ENCODE measurements at regions not wholly inside any gene's neighbourhood (a gene's known extent, or its start where the extent isn't known, plus 50 kb on each side); places are given as distances from the start of the nearest gene placed in this dataset.

GRCh38 chr3:177517906-177518305, 320.6 kb upstream of the TBL1XR1 start:
- no peak for DNase-seq

DNA sequence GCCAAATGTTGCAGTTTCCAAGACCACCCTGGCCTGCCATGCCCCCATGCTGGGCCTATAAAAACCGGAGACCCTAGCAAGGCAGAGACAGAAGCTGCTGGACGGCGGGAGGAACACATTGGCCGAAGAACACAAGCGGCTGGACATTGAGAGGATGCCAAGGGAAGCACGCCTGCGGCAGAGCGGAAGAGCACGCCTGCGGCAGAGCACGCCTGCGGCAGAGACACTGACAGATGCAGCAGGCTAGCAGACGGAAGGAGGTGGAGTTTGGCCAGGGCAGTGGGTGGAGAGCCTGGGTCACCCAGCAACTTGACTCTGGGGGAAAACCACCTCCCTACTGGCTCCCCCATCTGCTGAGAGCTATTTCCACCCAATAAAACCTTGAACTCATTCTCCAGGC, 322.3 kb upstream of the TBL1XR1 start:
- DNase-seq, result no peak

DNA sequence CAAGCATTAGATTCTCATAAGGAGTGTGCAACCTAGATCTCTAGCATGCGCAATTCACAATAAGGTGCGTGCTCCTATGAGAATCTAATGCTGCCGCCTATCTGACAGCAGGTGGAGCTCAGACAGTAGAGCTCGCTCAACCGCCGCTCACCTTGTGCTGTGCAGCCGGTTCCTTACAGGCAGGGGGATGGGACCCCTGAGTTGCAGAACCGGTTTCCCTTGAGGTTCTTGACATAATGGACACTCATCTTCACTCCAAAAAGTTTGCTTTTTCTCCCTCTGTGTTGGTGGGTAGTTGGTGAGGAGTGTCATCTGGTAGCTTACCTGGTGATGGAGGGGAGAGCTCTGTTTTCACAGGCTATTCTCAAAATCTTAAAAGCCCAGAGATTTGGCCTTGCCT, 324.0 kb upstream of the TBL1XR1 start:
- no peak for DNase-seq

- no peak for DNase-seq
These were observed 324.8 kb upstream of the TBL1XR1 start for GRCh38 chr3:177522051-177522450.

GRCh38 chr3:177523067-177523675, 325.9 kb upstream of the TBL1XR1 start:
- no peak for DNase-seq

DNA sequence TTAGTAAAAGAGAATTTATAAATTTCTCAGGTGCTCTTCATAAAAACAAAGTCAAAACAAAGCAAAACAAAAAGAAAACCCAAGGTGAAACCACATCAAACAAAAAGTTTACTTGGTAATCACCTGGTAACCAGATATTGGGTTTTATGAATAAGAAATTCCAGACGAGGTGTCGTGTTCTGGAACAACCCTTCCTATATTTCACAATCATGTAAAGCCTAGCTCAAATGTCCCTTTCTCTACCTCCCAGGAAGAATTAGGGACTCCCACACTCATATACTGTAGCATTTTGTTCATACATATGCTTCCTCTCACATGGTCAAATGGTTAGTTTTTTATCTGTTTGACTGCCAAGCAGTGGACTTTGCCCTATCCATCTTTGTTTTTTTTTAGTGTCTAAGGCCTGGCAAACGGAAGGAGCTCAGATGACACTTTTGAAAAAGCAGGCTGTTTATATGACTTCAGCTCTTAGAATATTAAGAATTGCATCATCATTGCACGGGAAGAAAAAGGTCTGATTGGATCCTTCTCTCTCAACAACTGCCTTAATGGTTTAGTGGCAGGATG, 326.7 kb upstream of the TBL1XR1 start:
- no peak for DNase-seq

- DNase-seq, result no peak
These were observed 327.5 kb upstream of the TBL1XR1 start for GRCh38 chr3:177524742-177525141.

DNA sequence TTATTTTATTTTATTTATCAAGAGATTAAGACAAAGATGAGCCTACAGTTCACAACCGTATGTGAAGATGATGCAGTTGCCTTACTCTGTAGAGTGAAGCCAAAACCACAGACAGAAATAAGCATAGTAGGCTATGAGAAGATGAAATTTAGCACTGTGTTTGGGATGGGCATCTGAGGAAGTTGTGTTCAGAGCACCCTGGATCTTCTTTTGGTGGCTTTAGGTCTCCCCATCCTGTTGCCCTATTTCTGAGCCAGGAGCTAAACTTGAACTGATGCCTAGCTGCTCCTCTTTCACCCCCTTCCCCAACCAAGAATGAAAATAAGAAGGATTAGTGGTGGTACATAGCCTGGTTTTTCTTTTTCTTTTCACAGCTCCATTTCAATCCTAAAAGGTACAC, 328.1 kb upstream of the TBL1XR1 start:
- no peak for DNase-seq

- no peak for DNase-seq
These were observed 328.9 kb upstream of the TBL1XR1 start for GRCh38 chr3:177525987-177526712.

GRCh38 chr3:177527182-177527581, 329.9 kb upstream of the TBL1XR1 start:
- no peak for DNase-seq

DNA sequence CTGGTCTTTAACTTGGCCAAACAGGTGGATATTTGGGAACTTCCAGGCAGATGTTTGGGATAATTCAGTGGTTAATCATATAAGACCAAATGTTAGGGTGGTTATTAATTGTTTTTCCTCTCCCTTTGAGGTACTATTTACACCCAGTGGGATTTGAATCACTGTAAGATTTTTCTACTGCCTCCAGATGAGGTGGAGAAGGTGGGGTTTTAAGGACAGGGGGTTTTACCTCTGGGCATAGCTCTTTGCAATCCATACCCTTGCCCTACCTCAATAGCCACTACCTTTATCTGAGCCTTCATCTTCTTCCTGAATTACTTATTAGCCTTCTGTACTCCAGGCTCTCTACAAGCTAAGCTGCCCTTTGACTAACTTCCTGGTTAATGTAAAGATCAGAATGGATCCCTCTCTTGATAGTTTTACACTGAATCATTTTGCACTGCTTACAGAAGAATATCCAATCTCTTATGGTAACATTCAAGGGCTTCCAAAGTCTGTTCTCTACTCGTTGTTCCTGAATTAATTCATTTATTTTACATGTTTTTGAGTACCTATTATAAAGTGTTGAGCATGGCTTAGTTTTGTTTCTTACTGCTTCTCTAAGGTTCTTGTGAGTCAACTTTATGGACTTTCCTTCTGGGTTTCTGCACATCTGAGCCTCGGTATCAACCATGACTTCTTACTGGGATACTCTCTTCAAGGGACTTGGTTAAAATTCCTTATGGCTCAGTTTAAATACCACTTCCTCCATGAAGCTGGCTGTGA, 331.2 kb upstream of the TBL1XR1 start:
- DNase-seq, result no peak

DNA sequence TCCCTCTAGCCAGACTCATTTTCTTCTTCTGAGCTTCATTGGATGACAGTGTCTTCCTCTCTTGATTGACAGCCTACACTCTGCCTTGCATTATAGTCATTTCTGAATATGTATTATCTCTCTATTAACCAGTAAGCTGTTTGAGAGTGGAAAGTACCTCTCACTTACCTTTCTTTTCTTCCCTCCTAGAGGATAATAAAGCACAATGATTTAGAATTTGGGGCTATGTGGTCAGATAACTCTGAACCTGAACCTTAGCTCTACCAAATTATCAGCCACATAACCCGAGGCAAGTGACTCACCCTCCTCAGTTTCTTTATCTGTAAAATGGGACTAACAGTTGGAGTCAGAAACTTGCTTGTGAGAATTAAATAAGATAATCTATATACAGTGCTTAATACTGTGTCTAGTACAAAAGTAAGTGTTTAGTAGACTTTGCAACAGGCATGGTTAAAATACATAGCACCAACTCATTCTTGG, 331.8 kb upstream of the TBL1XR1 start:
- no peak for DNase-seq

- DNase-seq, result no peak
These were observed 332.5 kb upstream of the TBL1XR1 start for GRCh38 chr3:177529716-177530335.

- DNase-seq, result no peak
These were observed 333.6 kb upstream of the TBL1XR1 start for GRCh38 chr3:177530908-177531307.

- DNase-seq, result no peak
These were observed 339.6 kb upstream of the TBL1XR1 start for GRCh38 chr3:177536873-177537272.

GRCh38 chr3:177537612-177538011, 340.3 kb upstream of the TBL1XR1 start:
- no peak for DNase-seq

DNA sequence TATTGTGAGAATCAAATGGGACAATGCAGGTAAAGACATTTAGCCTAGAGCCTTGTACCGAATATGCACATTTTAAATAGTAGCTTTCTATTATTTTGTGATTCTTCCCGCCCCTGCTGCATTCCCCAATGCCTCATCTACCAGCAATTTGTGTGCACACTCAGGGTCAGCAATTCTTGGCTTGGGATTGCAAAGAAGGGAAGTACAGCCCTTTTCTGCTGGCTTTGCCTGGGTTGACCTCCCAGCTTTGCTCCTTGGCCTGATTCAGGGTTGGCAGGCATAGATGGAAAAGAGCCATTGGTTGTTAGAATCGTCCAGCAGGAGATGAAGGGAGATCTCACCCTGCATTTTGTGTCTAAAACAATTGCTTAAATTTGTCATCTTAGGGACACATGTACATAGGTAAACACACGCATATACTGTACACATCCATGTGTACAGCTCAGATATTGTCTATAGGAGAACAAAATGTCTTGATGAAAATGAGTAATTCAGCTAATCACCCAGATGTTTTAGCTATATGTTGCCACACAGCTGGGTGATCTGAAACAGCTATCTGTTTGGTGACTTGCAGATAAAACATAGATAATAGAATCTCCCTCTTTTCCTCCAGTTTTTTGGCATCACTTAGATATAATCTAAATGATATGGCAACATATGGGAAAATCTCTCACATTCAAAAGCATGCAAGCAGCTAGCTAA, 340.9 kb upstream of the TBL1XR1 start:
- DNase-seq, result no peak

GRCh38 chr3:177538750-177539730, 341.8 kb upstream of the TBL1XR1 start:
- no peak for DNase-seq

DNA sequence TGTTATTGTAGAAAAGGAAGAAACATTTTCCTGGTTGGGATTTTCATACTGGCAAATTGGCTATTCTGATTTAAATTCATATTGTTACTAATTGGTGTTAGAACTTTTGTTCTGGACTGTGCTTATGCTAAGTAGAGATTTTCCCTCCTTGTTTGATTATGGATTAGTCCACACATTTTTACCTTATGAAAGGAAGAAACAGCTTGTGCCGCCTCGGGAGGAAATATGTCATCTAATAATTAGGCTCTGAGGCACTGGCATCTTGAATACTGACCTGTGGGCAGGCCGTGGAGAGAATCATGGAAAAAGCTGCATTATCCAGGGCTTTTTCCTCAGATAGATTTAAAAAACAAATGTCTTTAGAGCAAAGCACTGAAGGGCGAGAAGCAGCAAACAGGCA, 344.3 kb upstream of the TBL1XR1 start:
- no peak for DNase-seq

- DNase-seq, result no peak
These were observed 348.7 kb upstream of the TBL1XR1 start for GRCh38 chr3:177545964-177546363.

- no peak for DNase-seq
These were observed 350.5 kb upstream of the TBL1XR1 start for GRCh38 chr3:177547711-177548350.
